ENCODE measurements at regions not wholly inside any gene's neighbourhood (a gene's known extent, or its start where the extent isn't known, plus 50 kb on each side); places are given as distances from the start of the nearest gene placed in this dataset.

- H2BK15ac ChIP-seq (ENCODE audit: low read depth, low read length): peak overlapping the region; percentile 25; the same call in 1 of the 3 replicates
- no peak overlapping the region for H3K14ac ChIP-seq (replicated peaks; ENCODE audit: low read depth, low read length)
- H3K9me3 ChIP-seq (ENCODE audit: control insufficient read depth, insufficient read depth, low read length): no peaks in the 10 kb centered on the region
- H3K23ac ChIP-seq (ENCODE audit: low read depth, low read length): no peak overlapping the region
- no peak overlapping the region for H3K18ac ChIP-seq (ENCODE audit: low read depth, low read length)
- 0 out of 2 replicates have a peak, but pooled peaks cover 2% of the 10 kb centered on the region for H3K4me1 ChIP-seq (ENCODE audit: control insufficient read depth, insufficient read depth, low read length)
- peak overlapping the region; percentile 18; the same call in 1 of the 2 replicates for H2AK5ac ChIP-seq (ENCODE audit: low read depth, low read length)
- H3K4me2 ChIP-seq (ENCODE audit: low read depth, low read length): no peak overlapping the region
- H2AFZ ChIP-seq (replicated peaks; ENCODE audit: low read length, poor library complexity): peak overlapping the region; percentile 24
- CTCF ChIA-PET: no interaction called here
- no peak overlapping the region for H4K8ac ChIP-seq (ENCODE audit: low read depth in 2 of 2, low read length in 2 of 2)
- no peak overlapping the region for H3K56ac ChIP-seq (ENCODE audit: extremely low read depth, insufficient read depth, low read length)
- H4K91ac ChIP-seq (ENCODE audit: insufficient read depth, low read depth, low read length): no peak overlapping the region
- no peaks in the 10 kb centered on the region for H4K20me1 ChIP-seq (ENCODE audit: insufficient read depth, low read length)
- H3K4ac ChIP-seq (ENCODE audit: low read depth, low read length): no peak overlapping the region
- ATAC-seq (ENCODE audit: low read depth): peak; percentile 81
- no CpG with 5 or more reads among the region's 5 CpGs for WGBS, 2 experiments (ENCODE audit: extremely low coverage in 2 of 2, insufficient read length in 1 of 2)
- H3K9me1 ChIP-seq (ENCODE audit: insufficient read depth, low read length): no peaks in the 10 kb centered on the region
- no peak overlapping the region for H4K5ac ChIP-seq (ENCODE audit: low read depth, low read length)
- no peak overlapping the region for H3K9ac ChIP-seq (ENCODE audit: low read depth, low read length)
- no TSS peak for BruUV-seq (replicated peaks)
- POLR2A ChIA-PET (ENCODE audit: unreplicated experiment): no interaction called here
- H3K27me3 ChIP-seq (ENCODE audit: control insufficient read depth, insufficient read depth, low read length): no peaks in the 10 kb centered on the region
- intact Hi-C loops (cut with micrococcal nuclease) (no loop called here), in situ Hi-C loops (cut with MboI; ENCODE audit: low sequenced_read_pairs) (loop anchor here (25.0 kb wide), 1 partner anchor 1362 kb away; no protein-coding TSS in a partner anchor), dilution Hi-C loops (cut with HindIII; ENCODE audit: low sequenced_read_pairs, unreplicated experiment) (no loop called here)
- DNase-seq: peak; percentile 91
- no peak overlapping the region; the same call in 1 of the 2 replicates for H2BK20ac ChIP-seq (ENCODE audit: low read depth, low read length)
- H2AK9ac ChIP-seq (replicated peaks; ENCODE audit: low read depth, low read length, poor library complexity): no peak overlapping the region
- H2BK120ac ChIP-seq (ENCODE audit: low read depth, low read length): no peak overlapping the region
- no peak for TF ChIP-seq CTCF (conservative IDR thresholded peaks at IDR 0.05; ENCODE audit: low read depth, low read length)
- TF ChIP-seq FOS (IDR thresholded peaks at IDR 0.05; ENCODE audit: low read depth, low read length): peak; percentile 98
- TF ChIP-seq CEBPB (IDR thresholded peaks at IDR 0.05; ENCODE audit: low read depth, low read length): peak; percentile 57
- no peak for TF ChIP-seq RCOR1 (IDR thresholded peaks at IDR 0.05; ENCODE audit: insufficient replicate concordance, low read length)
- H3K36me3 ChIP-seq (ENCODE audit: control insufficient read depth, insufficient read depth, low read length): no peaks in the 10 kb centered on the region
- no peak overlapping the region for H3K27ac ChIP-seq (ENCODE audit: insufficient read depth, low read length)
- no peak overlapping the region for H2BK5ac ChIP-seq (ENCODE audit: low read depth, low read length, poor library complexity, severe bottlenecking)
- no peak overlapping the region for H3K4me3 ChIP-seq (ENCODE audit: insufficient read depth, low read depth, low read length)
- no peaks in the 10 kb centered on the region for H3K79me1 ChIP-seq (ENCODE audit: low read depth in 1 of 2, low read length in 2 of 2)
Observed at GRCh38 chr6:156699017-156699421, 78.2 kb upstream of the ARID1B start.
